ENCODE measurements at regions not wholly inside any gene's neighbourhood (a gene's known extent, or its start where the extent isn't known, plus 50 kb on each side); places are given as distances from the start of the nearest gene placed in this dataset.

DNA sequence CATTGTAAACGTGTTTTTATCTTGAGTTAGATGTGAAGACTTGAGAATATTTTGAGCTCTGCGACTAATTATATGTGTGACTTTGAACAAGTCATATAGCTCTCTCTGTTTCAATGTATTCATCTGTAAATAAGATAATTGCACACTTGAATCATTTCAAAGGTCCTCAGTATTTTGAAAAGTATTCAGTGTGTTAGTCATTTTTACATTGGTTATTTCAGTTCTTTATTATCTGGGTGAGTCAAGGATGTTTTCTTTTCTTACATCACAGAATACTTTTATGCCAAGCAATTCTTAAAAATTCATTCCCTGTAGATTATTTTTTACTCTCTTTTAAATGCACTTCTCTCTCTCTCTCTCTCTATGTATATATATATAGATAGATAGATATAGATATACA, 1098.0 kb upstream of the ZEB2 start:
- DNase-seq, result no peak

DNA sequence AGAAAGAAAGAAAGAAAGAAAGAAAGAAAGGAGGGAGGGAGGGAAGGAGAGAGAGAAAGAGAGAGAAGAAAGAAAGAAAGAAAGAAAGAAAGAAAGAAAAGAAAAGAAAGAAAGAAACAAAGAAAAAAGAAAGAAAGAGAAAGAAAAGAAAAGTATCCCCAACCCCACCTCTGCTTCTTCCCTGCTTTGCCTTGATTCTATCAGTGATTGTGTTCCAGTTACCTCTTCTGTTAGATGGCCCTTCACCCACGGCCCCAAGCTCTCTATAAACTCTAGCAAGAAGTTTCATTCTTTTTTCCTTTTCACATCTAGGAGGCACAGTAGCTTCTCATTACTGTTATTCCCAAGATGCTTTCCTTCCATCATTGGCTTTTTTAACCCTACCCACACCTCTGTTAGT, 1097.5 kb upstream of the ZEB2 start:
- no peak for DNase-seq

DNA sequence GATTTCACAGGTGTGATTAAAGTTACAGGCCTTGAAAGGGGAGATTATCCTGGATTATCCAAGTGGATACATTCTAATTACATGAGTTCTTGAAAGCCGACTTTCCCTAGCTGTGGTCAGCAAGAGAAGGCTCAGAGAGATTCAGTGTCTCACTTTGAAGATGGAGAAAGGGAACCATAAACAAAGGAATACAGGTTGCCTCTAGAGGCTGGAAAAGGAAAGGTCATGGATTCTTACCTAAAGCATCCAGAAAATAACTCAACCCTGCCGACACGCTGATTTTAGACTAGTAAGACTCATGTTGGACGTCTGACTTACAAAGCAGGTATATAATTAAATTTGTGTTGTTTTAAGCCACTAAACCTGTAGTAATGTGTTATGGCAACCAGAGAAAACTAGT, 1095.7 kb upstream of the ZEB2 start:
- DNase-seq, result no peak

DNA sequence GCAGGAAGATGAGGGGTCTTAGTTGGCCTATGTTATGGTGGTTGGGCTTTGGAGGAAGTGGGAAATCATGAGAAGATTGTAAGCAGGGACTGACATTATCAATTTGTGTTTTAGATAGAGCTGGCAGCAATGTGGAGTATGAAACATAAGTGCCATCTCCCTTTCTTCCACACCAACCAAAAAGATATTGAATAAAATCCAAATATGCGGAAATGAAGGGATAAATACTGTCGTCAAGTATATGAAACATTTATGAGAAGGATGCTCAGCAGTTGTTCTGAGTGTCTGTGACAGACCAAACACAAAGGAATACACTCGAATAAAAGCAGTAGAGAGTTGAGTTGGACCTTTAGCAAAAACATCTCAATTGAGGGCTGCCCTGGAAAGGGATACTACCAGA, 1090.0 kb upstream of the ZEB2 start:
- no peak for DNase-seq

DNA sequence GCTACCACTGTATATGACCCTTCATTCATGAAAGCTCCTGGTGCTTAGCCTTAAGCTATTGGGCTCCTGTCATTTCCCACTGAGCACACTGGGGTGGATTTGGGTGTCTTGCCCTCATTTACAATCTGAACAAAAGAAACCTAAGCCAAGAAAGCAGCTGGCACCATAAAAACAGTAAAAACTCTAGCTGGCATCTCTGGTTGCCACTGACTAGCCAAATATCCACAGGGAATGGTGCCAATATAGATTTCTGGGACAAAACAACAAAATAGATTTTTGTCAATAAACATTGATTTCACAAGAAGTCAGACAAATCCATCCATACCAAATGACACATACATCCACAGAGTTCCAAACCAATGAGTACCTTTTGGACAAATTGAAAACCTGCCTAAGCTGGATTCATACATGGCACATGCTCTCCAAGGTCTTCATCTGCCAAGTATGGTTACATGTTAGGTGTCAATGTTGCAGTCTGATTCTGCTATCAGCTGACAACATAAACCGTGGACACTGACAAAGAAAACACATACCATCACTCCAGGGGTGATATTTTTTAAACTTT, 1081.5 kb upstream of the ZEB2 start:
- DNase-seq, result no peak

DNA sequence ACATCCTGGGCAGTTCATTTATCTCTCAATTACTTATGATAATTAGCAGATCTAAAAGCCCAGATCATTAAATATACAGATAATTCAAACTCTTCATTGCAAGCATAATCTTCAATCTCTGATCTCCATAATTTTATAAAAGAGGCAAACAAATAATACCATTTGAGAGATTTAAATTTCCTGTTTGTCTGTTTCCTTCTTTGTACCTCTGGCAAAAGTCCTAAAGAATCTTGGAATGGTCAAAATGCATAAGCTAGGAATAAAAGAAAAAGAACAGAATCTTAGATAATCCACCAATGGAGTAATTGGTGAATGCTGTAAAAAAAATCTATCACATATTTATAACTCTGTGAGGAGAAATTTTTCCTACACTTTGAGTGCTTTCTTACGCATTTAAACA, 1080.9 kb upstream of the ZEB2 start:
- no peak for DNase-seq

DNA sequence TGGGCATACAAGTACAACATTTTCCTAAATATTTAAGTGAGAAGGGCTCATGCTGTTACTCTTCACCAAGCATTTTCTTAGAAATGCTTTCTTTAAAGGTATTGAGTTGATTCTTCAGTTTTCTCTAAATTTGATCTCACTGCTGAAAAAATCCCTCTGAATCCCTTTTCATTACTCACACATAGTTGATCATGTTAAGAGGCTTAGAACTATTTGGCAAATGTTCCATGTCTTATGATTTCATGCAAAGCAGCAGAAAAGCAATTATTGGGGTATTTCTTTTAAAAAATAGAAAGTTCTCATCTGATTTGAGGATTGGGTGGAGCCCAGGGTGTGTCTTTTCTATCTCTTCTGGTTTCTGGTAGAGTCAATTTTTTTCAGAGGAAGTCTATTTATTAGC, 1079.8 kb upstream of the ZEB2 start:
- peak; percentile 27 for DNase-seq

DNA sequence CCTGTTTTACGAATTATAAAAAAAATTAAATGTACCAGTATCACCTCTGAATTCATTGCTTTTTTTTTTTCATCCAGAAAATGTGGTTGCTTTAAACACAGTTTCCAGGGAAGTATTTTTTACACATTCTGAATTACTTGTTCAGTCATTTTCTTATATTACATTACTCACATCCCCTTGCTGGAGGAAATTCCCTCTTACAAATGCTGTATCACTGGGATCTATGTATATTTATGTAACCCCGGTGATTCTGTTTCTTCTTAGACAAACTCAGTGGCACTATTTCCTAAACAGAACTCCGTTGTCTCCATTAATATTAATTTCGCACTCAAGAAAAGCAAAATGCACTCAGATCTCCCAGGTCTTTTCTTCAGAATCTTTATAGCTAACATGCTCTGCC, 1078.5 kb upstream of the ZEB2 start:
- peak; percentile 1 for DNase-seq

DNA sequence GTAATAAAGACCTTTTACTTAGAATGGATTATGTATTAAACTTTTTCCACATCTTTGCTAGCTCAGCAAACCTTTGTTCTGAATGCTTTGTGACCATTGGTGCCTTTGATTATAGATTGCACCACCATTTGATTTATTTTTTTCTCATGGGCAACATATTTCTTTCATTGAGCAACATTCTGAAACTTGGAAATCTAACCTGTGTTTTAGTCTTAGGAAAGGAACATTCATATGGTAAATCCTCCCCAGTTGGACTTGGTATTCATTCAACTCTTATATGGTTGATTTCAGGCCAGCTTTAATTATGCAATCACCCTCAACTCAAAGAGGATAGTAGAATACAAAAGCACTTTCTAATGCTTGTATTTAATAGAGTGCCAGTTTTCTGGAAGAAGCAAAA, 1077.9 kb upstream of the ZEB2 start:
- peak; percentile 74 for DNase-seq

DNA sequence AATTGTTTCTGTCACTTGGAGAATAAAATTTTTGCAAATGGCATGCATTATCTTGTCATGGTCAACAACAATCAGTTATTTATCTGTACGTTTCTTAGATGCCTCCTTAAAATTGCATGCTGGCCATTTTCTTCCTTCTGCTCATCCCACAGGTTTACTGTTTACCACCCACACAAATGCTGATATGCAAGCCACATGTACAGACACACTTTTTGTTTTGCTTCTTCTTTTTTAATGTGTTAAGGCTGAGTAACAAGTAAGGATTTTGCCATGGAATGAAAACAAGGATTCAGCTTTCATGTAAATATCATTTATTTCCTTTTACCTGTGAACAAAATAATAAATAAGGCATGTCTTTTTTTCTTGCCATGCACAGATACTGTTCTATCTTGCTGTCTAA, 1077.1 kb upstream of the ZEB2 start:
- no peak for DNase-seq

DNA sequence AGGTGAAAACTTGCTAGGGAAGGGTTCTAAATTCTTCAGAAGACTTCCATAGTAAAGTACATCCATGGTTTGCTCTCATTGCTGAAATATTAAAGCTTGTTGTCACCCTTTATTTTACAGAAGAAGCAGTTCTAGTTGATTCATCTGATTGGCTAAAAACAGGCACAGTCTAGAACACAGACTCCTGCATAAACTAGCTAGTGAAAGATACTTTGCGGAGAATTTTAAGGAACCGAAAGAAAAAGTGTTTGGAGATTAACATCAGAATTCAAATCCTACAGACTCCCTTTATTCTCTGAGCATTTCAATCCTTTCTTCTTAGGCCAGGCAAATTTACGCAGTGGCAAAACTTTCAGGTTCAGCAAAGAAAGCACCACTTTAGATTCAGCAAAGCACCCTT, 1076.5 kb upstream of the ZEB2 start:
- DNase-seq, result no peak

DNA sequence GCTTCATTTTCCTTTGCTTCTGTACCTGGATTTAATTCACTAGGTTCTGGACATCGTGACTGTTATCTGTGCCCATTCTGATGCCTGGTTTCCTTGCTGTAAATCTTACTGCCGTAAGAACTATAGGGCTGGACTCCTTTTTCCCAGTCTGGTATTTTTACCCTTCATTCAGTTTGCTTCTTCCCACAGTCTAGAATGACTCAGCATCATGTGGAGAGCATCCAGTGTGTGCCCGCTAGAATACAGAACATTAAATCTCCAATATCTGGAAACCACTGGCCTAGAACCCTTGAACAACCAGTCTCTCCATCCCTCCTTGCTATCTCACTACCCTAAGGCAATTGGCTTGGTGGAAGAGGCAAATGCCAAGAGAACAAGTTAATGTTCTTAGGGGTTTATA, 1075.4 kb upstream of the ZEB2 start:
- DNase-seq, result no peak

DNA sequence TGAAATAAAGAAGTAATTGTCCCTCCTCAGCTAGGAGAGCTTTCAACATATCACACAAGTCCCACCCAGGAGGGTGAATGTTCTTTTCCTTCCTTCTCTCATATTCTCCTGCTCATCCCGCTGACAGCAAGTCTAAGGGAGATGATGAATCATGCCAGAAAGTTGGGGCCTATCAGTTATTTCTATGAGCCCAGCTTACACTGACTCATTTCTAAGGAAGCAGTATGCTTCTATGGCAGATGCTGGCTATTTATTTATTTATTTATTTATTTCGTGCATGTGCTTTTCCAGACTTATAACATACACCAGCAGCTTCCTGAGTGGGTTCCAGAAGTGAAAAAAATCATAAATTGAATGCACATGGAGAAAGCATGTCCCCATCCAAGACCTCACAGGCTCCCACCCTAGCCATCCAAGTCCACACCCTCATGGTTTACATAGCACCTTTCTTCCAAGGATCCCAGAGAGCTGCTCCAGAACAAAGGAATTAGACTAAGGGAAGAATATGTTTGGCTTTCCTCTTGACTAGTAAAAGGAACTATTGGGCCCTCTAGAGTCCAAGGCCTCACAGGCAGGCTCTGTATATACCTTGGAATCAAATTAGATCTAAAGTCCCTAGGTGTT, 1074.2 kb upstream of the ZEB2 start:
- peak; percentile 91 for DNase-seq

DNA sequence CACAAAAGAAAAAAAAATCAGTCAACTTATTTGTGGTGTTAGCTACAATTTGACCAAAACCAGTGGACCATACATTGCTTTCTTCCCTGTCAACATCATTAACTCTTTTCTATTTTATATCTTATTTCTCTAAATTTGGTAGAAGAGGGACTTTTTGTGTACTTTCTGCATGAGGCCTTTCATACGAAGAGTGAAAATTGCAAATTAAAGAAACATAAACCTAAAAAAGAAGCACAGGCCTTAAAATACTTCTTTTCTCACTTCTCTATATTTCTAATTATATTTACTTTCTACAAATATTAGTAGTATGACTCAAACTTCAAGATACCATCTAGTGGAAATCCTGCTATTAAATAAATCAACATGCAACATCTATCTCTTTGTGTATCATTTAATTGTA, 1073.4 kb upstream of the ZEB2 start:
- DNase-seq, result no peak

DNA sequence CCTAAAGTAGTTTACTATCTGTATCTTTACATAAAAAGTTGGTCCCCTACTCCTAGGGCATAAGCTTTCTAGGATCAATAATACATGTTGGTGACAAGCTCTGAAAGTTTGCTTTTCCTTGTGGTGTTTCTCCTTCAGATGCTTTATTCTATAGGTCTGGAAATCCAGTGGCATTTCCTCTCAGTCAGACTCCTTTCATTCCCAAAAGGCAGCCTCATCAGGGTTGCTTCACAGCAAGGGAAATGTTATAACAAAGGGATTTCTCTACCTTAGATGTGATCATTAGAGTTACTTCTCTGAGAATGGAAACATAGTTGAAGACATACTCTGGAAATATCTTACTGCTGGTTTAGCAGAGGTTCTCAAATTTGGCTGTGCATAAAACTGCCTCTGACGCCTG, 1072.4 kb upstream of the ZEB2 start:
- no peak for DNase-seq

DNA sequence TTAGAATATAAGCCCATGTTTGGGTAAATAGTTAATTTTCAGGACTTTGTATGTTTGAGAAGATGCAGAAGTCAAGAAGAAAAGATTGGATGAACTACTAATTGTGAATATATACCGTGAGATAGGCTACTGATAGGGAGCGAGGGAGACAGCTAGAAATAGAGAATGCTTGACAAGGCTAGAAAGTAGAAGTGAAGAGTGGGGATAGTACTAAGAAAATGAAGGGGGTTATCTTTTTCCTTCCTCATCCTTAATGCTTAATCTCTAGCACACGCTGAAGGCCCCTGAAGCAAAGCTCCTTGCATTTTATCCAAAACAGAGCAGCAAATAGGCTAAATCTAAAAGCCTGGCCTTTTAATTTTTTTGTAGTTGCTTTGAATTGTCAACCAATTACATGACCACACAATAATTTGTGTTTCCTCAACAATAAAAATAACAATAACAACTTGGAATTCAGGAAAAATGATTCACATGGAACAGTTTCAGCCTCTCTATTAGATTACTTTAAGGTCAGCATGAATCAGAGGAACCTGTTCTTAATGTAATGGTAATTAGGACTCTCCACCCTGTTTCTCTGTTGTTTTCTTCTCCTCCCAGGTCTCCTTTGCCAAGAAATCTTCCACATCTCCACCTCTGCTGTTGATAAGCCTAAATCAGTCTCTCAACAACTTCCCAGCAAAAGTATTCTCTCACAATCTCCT, 1071.3 kb upstream of the ZEB2 start:
- DNase-seq, result no peak

DNA sequence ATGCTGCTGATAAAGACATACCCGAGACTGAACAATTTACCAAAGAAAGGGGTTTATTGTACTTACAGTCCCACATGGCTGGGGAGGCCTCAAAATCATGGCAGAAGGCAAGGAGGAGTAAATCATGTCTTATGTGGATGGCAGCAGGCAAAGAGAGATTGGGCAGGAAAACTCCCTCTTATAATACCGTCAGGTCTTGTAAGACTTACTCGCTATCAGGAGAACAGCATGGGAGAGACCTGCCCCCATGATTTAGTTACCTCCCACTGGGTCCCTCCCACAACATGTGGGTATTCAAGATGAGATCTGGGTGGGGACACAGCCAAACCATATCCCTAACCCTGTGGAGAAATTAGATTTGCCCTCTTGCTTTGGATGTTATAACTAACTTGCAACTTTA, 1068.0 kb upstream of the ZEB2 start:
- DNase-seq, result no peak

DNA sequence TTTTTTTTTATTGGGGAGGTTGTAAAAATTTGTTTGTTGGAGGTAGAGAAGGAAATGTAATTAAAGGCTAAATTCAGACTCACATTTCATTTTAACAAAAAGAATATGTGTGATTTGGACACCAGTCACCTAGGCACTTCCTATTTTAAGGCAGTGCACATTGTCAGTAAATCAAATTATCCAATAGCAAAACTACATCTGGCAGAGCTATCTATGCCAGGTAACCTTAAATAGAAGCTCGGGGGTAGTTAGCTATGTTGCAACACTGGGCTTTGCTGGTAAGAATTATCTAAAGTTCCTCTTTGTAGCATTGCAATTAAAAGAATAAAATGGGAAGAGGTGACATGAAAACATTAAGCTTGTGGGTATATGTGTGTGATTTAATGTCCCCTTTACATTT, 1064.4 kb upstream of the ZEB2 start:
- DNase-seq, result no peak

DNA sequence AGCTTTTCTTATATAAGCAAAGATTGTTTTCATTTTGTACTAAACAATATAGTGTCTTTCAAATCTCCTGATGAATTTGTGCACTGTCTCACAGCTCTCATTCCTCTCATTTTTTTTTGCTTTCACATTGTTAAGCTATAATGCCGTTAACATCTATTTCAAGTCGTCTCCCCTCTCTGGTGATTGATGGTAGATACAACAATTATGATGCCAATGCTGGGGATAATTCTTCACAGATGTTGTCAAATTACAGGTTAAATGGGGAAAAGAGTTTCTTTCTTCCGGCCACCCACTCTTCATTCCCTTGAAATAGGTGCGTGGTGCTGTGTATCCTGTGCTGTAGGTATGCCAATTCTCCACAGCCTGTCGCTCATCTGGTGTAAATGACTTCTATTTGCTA, 1053.7 kb upstream of the ZEB2 start:
- DNase-seq, result no peak

DNA sequence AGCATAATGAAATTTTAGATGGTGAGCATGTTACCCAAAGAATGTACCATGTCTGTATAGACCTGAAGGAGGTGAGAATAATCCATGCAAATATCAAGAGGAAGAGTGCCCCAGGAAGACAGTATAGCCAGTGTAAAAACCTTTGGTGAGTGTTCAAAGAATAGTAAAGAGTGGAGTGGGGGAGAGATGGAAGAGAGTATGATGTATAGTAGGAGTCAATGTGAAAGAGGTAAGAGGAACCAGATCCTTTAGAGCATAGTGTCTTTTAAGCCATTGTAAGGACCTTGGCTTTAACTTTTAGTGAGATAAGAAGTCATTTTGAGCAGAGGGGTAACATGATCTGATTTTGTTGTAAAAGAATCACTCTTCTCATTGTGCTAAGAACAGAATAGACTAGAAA, 1052.3 kb upstream of the ZEB2 start:
- DNase-seq, result no peak

DNA sequence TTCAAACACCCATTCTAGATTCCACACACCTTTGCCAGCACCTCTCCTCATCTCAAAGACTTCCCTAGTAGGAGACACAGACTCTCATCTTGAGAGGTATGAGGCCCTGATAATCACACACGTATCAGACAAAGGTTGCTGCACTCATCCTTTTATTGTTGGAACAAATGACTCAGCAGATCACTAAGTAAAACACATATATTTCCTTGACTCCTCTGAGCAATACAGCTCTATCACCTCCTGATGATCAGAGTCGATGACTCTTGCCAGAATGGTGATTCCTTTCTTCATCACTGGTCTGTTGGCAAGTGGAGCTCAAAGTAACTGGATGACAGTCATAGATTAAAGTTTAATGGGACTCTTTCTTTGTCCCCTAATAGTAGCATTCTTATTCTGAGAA, 1049.2 kb upstream of the ZEB2 start:
- no peak for DNase-seq

DNA sequence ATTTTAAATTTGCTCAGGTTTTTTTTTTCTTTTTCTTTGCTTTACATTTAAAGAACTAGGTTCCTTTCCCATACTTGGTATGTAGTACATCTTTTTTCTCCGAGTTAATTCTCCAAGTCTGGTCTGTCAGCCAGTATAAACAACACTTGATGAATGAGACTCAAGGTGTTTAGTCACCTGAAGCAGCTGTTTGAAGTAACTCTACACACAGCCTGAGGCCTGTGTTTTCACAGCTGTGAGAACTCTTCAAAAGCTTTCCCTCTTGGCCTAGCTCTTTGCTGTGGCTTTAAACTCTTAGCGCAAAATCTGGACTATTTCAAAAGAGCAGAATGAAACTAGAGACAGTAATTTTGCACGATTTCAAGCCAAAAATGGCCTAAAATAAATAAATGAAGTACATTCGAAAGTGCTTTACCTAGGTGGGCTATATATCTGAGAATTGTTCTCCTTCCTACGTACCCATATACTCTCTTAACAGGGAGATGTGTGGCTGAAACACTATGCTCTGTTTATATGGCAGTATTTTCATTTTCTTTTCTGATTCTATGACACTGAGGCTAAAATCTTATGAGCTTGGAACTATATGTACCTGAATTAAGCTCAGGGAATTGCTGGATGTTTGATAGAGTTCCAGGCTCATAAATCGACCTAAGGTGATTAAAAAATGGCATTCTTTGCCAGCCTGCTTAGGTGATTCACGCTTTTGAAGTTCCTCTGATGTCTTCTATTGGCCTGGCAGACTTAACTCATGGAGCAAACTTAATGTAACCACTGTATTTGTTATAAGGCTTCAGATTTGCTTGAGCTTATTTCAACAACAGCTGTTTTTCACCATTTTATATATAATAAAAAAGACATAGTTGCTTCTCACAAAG, 1044.1 kb upstream of the ZEB2 start:
- no peak for DNase-seq

DNA sequence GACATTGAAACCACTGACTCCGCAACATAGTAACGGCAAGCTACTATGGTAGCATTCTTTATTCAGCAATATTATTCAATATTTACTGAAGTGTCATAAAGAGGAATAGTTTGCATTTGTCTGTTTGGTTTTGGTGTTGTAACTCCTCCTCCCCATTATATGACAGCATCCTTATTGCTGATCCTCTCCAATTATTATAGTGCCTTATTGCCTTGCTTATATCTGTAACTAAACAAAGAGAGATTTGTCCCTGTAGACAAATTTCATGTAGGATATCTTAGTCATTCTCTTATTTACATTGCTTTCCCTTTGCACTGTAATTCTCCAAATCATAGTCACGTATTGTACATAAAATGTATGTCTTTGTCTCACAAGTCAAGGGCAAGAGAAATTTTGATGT, 1041.2 kb upstream of the ZEB2 start:
- no peak for DNase-seq

Data from skin of body (tissue), 1 donor.